A673 (cell line): ENCODE measurements at regions not wholly inside any gene's neighbourhood (a gene's known extent, or its start where the extent isn't known, plus 50 kb on each side); places are given as distances from the start of the nearest gene placed in this dataset.

ENCODE experiments used
- EZH2 ChIP-seq: fragments of 200-600 bp; sonication (generic); IDR thresholded peaks from 2 replicates; pipeline ENCODE4 v1.6.1; 2017; ENCODE audit warnings: borderline replicate concordance, low read depth, mild to moderate bottlenecking, mixed read lengths, antibody characterized with exemption, low read length; ENCODE audit not compliant: poor library complexity, severe bottlenecking
- TF ChIP-seq, protein P1 (sequence below): fragments of 300-800, 200-600 bp; sonication (generic); conservative IDR thresholded peaks from 2 replicates; pipeline ENCODE4 v1.5.1; 2017; ENCODE audit warnings: low read depth, mild to moderate bottlenecking, antibody characterized with exemption, low read length, moderate library complexity, mixed read lengths

DNA sequence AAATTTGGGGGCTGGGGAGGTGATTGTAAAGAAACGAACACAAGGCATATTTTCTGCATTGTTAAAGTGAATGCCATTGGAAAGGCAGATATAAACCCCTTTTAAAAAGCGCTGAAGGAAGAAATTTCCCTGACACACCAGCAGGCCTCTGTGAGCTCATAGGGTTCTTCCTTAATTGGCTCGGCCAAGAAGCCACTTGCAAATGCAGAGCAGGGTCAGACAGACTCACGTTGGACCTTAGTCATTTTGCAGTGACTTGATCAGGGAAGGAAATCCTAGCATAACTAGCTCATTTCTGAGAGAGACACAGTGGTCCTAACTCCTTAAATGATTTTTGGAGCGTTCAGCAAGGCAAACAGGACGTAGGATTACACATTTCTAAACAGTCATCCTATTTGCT is 1461.4 kb downstream of the GATA3 start:
- no peak for TF ChIP-seq EZH2
- TF ChIP-seq, protein P1, sequence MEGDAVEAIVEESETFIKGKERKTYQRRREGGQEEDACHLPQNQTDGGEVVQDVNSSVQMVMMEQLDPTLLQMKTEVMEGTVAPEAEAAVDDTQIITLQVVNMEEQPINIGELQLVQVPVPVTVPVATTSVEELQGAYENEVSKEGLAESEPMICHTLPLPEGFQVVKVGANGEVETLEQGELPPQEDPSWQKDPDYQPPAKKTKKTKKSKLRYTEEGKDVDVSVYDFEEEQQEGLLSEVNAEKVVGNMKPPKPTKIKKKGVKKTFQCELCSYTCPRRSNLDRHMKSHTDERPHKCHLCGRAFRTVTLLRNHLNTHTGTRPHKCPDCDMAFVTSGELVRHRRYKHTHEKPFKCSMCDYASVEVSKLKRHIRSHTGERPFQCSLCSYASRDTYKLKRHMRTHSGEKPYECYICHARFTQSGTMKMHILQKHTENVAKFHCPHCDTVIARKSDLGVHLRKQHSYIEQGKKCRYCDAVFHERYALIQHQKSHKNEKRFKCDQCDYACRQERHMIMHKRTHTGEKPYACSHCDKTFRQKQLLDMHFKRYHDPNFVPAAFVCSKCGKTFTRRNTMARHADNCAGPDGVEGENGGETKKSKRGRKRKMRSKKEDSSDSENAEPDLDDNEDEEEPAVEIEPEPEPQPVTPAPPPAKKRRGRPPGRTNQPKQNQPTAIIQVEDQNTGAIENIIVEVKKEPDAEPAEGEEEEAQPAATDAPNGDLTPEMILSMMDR = no peak
